GM21576 (cell line): ENCODE measurements at regions not wholly inside any gene's neighbourhood (a gene's known extent, or its start where the extent isn't known, plus 50 kb on each side); places are given as distances from the start of the nearest gene placed in this dataset.

Experiments used
- ATAC-seq: cut with Tn5 transposase; IDR thresholded peaks from one replicate; pipeline ENCODE4 v1.9.1; 2021; ENCODE audit warnings: mild to moderate bottlenecking, moderate library complexity; ENCODE audit not compliant: unreplicated experiment

- no peak for ATAC-seq
These were observed 115.2 kb downstream of the OLFM4 start for GRCh38 chr13:53143757-53144339.

GRCh38 chr13:53144826-53145225, 116.2 kb downstream of the OLFM4 start:
- no peak for ATAC-seq

DNA sequence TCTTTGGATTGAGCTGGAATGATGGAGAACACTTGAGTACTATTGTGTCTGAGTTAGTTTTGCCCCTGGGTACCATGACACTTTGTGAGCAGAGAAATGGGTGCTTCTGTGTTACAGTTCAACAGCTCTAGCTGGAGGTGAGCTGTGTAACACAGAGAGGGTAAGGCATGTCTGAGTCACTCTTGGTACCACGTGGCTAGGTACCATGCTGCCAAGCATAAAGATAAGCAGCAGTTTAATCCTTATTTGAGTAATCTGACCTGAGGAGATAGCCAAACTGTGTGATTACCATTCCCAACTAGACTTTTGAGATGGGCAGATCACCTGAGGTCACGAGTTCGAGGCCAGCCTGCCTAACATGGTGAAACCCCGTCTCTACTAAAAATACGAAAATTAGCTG, 122.0 kb downstream of the OLFM4 start:
- ATAC-seq = no peak

- peak; percentile 78 for ATAC-seq
These were observed 122.9 kb downstream of the OLFM4 start for GRCh38 chr13:53151336-53152056.

DNA sequence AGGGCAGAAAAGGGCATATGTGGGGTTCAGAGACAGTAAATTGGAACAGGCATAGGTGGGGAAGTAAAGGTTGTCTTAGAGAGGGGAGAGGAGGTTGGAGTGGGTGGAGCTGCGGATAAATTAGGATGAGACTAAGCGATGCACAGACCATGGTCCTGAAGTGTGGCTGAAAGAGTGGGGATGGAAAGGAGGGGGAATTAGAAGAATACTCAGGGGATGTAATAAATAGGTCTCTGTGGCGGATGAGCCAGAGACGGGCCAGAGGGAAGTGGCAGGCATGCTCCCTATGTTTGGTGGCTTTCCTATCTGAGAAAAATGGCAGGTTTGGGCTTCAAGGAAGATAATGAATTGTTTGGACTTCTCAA, 123.4 kb downstream of the OLFM4 start:
- ATAC-seq = no peak

DNA sequence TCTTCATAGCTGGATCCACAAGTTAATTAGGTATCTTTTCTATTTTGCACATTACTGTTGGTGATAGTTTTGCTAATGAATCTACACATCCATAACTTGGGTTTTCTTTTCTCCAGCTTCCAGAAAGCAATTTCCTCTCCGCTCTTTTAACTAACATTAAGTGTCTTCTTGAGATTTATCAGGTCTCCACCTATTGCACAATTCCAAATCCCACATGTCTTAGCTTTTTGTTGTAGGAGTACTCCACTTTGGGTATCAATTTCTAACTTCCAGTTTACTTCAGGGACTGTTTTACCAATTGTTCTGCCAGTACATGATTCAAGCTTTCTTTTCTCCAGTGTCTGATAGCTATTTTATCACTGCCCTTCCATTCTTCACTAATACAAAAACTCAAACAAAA, 129.6 kb downstream of the OLFM4 start:
- no peak for ATAC-seq

- no peak for ATAC-seq
These were observed 130.8 kb downstream of the OLFM4 start for GRCh38 chr13:53159431-53159830.

DNA sequence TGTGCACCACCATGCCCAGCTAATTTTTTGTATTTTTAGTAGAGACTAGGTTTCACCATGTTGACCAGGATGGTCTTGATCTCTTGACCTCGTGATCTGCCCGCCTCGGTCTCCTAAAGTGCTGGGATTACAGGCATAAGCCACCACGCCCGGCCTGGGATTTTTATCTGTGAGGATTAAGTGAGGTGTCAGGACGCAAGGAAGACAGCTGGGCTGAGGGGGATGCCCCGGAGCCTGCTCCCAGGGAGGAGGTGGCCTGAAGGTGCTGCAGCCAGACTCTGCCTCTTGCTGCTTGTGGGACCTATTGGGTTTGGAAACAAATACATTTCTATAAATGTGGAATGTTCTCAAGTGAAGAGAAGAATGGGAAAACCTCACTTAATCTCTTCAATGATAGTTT, 131.6 kb downstream of the OLFM4 start:
- ATAC-seq = no peak

DNA sequence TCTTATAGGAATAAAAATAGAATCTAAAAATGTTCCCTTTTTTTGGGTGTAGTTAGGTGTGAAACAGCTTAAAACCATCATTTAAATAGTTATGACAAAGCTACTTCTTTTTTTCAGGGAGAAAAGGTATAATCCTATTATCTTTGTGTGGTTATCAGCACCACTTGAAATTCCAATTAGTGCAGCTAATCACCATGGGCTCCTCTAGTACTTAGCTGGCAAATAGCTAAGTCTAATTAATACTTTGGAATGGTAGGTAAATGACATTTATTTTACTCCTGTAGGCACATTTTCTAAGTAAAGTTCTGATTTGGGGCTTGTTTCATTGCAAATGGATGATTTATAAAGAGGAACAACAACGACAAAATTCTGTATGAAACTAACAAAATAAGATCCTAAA, 132.6 kb downstream of the OLFM4 start:
- no peak for ATAC-seq

GRCh38 chr13:53165261-53165660, 136.6 kb downstream of the OLFM4 start:
- no peak for ATAC-seq

DNA sequence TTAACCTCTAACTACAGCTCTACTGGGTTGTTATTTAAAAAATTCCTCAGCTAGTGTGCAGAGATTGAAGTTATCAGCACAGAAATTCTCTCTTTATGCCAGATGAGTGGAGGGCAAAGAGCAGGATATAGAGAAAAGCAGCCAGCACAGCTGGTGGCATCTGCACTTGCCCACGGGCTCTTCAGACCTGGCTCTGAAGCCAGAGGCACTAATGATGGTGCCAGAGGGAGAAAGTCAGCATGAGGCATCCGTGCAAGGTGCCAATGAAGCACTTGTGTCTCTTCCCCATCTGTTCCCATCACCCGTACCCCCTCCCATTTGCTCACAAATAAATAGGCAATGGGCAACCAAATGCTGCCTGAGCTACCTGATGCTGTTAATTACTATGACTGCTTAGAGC, 138.9 kb downstream of the OLFM4 start:
- ATAC-seq = no peak

DNA sequence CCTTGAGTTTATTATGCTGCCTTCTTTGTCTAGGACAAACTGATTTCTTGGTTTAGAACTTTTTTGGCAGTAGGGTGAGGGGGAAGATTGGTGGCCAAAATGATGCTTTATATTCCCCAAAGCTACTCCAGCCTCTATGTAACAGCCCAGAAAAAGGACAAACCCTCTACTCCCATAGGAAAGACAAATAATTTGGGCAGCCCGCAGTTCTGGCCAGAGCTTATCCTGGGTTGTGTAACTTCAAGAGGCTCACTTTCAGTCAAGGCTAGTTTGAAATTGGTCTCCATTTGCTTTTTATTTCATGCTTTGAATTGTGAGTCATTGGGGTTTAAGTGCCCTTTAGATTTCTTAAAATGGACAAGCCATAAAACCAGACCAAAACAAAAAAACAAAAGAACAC, 142.3 kb downstream of the OLFM4 start:
- ATAC-seq = no peak

DNA sequence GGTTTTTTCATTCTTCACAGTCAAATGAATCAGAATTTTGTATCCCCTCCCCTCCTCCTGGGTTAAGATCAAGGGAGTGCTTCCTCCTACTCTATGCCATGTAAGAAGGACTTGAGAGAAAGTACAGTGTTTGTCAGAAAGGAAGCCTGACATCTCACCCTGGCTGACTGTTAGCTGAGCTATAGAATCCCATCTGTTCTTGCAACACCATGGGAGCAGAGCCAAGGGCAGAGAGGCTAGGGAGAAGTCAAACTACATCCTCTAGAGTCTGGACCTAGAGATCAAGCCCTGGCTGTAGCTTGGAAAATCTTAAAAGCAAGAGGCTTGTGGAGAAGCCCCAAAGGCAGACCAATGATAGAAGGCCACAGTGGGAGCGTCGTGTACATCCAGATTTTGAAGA, 145.9 kb downstream of the OLFM4 start:
- ATAC-seq = no peak

GRCh38 chr13:53180684-53181083, 152.1 kb downstream of the OLFM4 start:
- no peak for ATAC-seq

GRCh38 chr13:53182724-53183123, 154.1 kb downstream of the OLFM4 start:
- no peak for ATAC-seq

DNA sequence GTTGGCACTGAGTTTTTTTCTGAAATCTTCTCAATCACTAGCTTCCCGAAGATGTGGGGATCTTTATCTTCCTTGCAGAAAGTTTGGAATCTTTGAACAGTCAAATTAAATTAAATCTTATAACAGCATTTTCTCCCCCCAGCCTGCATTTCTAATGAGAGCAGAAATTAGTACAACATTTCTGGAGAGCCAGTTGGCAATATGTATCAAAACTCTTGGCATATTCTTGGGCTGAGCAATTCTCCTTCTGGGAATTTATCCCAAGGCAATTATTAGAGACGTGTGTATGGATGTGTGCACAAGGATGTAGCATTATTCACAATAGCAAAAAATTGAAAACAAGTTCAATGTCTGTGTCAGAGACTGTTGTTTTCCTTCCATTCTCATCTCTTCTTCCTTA, 159.5 kb downstream of the OLFM4 start:
- ATAC-seq = no peak

GRCh38 chr13:53189162-53189561, 160.5 kb downstream of the OLFM4 start:
- no peak for ATAC-seq

DNA sequence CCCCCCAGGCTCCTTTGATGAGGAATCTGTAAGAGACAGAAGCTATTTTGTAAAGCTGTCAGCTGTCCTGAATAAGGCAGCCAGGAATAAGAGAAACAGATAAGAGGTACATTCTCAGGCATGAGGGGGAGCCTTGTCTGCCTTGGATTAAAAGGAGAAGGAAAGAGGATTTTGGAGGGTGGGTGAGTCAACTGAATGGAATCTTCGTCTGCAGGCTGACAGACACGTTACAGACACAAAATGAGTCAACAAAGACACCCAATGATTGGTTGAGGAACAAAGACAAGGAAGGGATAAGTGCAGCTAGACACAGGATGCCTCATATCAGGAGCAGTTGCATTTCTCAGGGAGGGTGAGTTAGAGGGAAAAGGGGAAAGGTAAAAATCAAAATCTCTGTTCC, 162.5 kb downstream of the OLFM4 start:
- ATAC-seq = no peak

- ATAC-seq = no peak
These were observed 168.8 kb downstream of the OLFM4 start for GRCh38 chr13:53197424-53197823.

GRCh38 chr13:53198017-53198416, 169.4 kb downstream of the OLFM4 start:
- ATAC-seq = no peak

GRCh38 chr13:53198736-53199135, 170.1 kb downstream of the OLFM4 start:
- ATAC-seq = no peak

DNA sequence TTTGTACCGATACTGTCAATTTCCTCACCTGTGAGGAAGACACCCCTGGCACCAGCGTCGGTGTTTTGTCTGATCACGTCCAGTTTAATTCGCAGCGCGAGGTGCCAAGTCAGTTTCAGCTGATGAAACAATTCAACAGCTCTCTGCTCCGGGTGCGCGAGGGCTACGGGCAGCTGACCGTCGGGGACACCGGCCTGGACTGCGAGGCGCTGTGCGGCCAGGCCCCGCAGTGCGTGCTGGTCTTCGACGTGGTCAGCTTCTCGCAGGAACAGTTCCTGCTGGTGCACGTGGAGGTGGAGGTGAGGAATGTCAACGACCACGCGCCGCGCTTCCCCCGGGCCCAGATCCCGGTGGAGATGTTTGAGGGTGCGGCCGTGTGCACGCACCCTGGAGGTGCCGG, 171.5 kb downstream of the OLFM4 start:
- no peak for ATAC-seq
